ENCODE measurements at regions not wholly inside any gene's neighbourhood (a gene's known extent, or its start where the extent isn't known, plus 50 kb on each side); places are given as distances from the start of the nearest gene placed in this dataset.

- TF ChIP-seq ZNF488 (tag by site-specific recombination; IDR thresholded peaks at IDR 0.05) (no peak), ZFP69B (tag by site-specific recombination; IDR thresholded peaks at IDR 0.05) (no peak)
- TF ChIP-seq, protein P1, sequence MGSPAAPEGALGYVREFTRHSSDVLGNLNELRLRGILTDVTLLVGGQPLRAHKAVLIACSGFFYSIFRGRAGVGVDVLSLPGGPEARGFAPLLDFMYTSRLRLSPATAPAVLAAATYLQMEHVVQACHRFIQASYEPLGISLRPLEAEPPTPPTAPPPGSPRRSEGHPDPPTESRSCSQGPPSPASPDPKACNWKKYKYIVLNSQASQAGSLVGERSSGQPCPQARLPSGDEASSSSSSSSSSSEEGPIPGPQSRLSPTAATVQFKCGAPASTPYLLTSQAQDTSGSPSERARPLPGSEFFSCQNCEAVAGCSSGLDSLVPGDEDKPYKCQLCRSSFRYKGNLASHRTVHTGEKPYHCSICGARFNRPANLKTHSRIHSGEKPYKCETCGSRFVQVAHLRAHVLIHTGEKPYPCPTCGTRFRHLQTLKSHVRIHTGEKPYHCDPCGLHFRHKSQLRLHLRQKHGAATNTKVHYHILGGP (tag by site-specific recombination; IDR thresholded peaks at IDR 0.05) = no peak
Measured at GRCh38 chr1:186757851-186758250, 70.9 kb upstream of the PLA2G4A start (continued).

DNA sequence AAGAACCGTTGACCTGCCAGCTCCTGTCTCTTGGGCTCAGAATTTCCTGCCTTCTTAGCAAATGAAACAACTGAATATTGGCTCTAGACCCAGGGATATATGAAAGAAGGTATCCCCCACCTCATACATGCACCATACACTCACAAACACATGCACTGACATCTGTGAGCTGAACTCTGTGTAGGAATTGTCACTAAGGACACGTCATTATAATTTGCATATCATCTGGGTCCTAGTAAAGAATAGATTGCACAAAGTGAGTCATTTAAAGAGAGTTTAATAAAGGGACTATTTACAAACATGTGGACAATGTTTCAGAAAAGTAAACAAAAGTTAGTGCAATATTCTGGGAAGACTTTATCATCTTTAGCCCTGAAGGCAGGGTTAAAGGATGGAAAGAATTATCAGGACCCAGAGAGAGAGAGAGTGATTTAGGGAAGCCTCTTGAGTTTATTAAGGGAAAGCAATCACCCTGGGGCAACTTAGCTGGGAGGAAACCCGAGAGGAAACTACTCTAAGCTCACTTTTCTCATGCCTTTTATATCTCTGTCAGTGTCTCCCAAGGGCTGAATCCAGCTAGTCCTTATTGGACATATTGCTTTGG is 74.1 kb upstream of the PLA2G4A start:
- POLR2A ChIA-PET = no interaction called here
- CTCF ChIA-PET = interaction anchor here (0.7 to 1.0 kb wide), 3 partner anchors 32 to 417 kb away, joined by 3 read pairs; no protein-coding TSS in a partner anchor

More for the DNA sequence above, 74.1 kb upstream of the PLA2G4A start:
- TF ChIP-seq GLIS1 (tag by site-specific recombination; IDR thresholded peaks at IDR 0.05) (no peak), SP7 (tag by site-specific recombination; IDR thresholded peaks at IDR 0.05) (no peak), RBAK (tag by site-specific recombination; IDR thresholded peaks at IDR 0.05) (no peak), ZNF747 (tag by site-specific recombination; IDR thresholded peaks at IDR 0.05) (no peak), ZNF350 (tag by site-specific recombination; IDR thresholded peaks at IDR 0.05) (no peak), ZNF624 (tag by site-specific recombination; IDR thresholded peaks at IDR 0.05) (no peak), ZBTB1 (tag by site-specific recombination; IDR thresholded peaks at IDR 0.05) (no peak), GLI4 (tag by site-specific recombination; IDR thresholded peaks at IDR 0.05) (no peak), ZNF658 (tag by site-specific recombination; IDR thresholded peaks at IDR 0.05) (no peak), ZIC2 (tag by site-specific recombination; IDR thresholded peaks at IDR 0.05) (no peak), ZNF16 (tag by site-specific recombination; IDR thresholded peaks at IDR 0.05; ENCODE audit: low read depth) (no peak), ZNF214 (tag by site-specific recombination; IDR thresholded peaks at IDR 0.05; ENCODE audit: borderline replicate concordance) (no peak), WT1 (tag by site-specific recombination; IDR thresholded peaks at IDR 0.05) (no peak), KLF16 (tag by site-specific recombination; IDR thresholded peaks at IDR 0.05) (no peak), ZNF280C (tag by site-specific recombination; IDR thresholded peaks at IDR 0.05) (no peak)
- TF ChIP-seq, protein P2, sequence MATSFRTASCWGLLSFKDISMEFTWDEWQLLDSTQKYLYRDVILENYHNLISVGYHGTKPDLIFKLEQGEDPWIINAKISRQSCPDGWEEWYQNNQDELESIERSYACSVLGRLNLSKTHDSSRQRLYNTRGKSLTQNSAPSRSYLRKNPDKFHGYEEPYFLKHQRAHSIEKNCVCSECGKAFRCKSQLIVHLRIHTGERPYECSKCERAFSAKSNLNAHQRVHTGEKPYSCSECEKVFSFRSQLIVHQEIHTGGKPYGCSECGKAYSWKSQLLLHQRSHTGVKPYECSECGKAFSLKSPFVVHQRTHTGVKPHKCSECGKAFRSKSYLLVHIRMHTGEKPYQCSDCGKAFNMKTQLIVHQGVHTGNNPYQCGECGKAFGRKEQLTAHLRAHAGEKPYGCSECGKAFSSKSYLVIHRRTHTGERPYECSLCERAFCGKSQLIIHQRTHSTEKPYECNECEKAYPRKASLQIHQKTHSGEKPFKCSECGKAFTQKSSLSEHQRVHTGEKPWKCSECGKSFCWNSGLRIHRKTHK (tag by site-specific recombination; IDR thresholded peaks at IDR 0.05) = no peak
- TF ChIP-seq, protein P3, sequence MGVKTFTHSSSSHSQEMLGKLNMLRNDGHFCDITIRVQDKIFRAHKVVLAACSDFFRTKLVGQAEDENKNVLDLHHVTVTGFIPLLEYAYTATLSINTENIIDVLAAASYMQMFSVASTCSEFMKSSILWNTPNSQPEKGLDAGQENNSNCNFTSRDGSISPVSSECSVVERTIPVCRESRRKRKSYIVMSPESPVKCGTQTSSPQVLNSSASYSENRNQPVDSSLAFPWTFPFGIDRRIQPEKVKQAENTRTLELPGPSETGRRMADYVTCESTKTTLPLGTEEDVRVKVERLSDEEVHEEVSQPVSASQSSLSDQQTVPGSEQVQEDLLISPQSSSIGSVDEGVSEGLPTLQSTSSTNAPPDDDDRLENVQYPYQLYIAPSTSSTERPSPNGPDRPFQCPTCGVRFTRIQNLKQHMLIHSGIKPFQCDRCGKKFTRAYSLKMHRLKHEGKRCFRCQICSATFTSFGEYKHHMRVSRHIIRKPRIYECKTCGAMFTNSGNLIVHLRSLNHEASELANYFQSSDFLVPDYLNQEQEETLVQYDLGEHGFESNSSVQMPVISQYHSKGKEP (tag by site-specific recombination; IDR thresholded peaks at IDR 0.05) = no peak
- TF ChIP-seq, protein P4, sequence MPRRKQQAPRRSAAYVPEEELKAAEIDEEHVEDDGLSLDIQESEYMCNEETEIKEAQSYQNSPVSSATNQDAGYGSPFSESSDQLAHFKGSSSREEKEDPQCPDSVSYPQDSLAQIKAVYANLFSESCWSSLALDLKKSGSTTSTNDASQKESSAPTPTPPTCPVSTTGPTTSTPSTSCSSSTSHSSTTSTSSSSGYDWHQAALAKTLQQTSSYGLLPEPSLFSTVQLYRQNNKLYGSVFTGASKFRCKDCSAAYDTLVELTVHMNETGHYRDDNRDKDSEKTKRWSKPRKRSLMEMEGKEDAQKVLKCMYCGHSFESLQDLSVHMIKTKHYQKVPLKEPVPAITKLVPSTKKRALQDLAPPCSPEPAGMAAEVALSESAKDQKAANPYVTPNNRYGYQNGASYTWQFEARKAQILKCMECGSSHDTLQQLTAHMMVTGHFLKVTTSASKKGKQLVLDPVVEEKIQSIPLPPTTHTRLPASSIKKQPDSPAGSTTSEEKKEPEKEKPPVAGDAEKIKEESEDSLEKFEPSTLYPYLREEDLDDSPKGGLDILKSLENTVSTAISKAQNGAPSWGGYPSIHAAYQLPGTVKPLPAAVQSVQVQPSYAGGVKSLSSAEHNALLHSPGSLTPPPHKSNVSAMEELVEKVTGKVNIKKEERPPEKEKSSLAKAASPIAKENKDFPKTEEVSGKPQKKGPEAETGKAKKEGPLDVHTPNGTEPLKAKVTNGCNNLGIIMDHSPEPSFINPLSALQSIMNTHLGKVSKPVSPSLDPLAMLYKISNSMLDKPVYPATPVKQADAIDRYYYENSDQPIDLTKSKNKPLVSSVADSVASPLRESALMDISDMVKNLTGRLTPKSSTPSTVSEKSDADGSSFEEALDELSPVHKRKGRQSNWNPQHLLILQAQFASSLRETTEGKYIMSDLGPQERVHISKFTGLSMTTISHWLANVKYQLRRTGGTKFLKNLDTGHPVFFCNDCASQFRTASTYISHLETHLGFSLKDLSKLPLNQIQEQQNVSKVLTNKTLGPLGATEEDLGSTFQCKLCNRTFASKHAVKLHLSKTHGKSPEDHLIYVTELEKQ (tag by site-specific recombination; IDR thresholded peaks at IDR 0.05; ENCODE audit: borderline replicate concordance) = no peak
- TF ChIP-seq, protein P5, sequence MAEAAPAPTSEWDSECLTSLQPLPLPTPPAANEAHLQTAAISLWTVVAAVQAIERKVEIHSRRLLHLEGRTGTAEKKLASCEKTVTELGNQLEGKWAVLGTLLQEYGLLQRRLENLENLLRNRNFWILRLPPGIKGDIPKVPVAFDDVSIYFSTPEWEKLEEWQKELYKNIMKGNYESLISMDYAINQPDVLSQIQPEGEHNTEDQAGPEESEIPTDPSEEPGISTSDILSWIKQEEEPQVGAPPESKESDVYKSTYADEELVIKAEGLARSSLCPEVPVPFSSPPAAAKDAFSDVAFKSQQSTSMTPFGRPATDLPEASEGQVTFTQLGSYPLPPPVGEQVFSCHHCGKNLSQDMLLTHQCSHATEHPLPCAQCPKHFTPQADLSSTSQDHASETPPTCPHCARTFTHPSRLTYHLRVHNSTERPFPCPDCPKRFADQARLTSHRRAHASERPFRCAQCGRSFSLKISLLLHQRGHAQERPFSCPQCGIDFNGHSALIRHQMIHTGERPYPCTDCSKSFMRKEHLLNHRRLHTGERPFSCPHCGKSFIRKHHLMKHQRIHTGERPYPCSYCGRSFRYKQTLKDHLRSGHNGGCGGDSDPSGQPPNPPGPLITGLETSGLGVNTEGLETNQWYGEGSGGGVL (tag by site-specific recombination; IDR thresholded peaks at IDR 0.05) = no peak
- H3K36me3 ChIP-seq (ENCODE audit: control insufficient read depth in 2 of 2, insufficient read depth in 1 of 2, low read length in 2 of 2) = no peaks in the 10 kb centered on the region
- H3K9me3 ChIP-seq (ENCODE audit: control insufficient read depth, insufficient read depth, low read depth, low read length) = no peaks in the 10 kb centered on the region
- no peaks in the 10 kb centered on the region for H3K4me1 ChIP-seq (ENCODE audit: control insufficient read depth, insufficient read depth, low read length)
- no peak overlapping the region for H3K27ac ChIP-seq (ENCODE audit: extremely low read depth, low read depth, low read length)
- no peak overlapping the region for H3K4me3 ChIP-seq (ENCODE audit: low read depth, low read length)
